GM18870 (cell line): ENCODE measurements at regions not wholly inside any gene's neighbourhood (a gene's known extent, or its start where the extent isn't known, plus 50 kb on each side); places are given as distances from the start of the nearest gene placed in this dataset.

Experiments used
- ATAC-seq: cut with Tn5 transposase; IDR thresholded peaks from one replicate; pipeline ENCODE4 v1.9.1; 2021; ENCODE audit warnings: moderate library complexity; ENCODE audit not compliant: unreplicated experiment

- ATAC-seq = no peak
Observed at GRCh38 chr1:207971331-207972219, 60.6 kb upstream of the CD34 start.

- no peak for ATAC-seq
Observed at GRCh38 chr1:207970329-207971233, 59.7 kb upstream of the CD34 start.

GRCh38 chr1:207969528-207969927 is 58.6 kb upstream of the CD34 start:
- no peak for ATAC-seq

DNA sequence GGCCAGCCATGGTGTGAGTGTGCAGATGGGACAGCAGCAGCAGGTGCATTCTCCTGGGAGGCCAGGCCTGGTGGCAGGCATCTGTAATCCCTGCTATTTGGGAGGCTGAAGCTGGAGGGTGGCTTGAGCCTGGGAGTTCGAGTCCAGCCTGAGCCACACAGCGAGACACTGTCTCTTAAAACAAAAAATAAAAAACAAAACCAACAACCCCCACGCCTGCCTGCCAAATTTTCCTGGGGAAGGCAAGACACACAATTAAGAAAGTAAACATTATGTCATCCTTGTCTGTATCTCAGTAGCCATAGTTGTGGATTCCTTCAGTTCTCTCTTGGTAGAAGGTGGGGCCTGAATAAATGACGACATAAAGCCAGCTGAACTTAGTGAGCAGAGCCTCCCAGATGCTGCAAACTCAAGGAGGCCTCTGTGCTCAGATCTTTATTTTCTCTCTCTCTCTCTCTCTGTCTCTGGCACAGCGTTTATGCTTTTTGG is 57.6 kb upstream of the CD34 start:
- ATAC-seq = no peak

GRCh38 chr1:207967703-207968102 is 56.8 kb upstream of the CD34 start:
- no peak for ATAC-seq

DNA sequence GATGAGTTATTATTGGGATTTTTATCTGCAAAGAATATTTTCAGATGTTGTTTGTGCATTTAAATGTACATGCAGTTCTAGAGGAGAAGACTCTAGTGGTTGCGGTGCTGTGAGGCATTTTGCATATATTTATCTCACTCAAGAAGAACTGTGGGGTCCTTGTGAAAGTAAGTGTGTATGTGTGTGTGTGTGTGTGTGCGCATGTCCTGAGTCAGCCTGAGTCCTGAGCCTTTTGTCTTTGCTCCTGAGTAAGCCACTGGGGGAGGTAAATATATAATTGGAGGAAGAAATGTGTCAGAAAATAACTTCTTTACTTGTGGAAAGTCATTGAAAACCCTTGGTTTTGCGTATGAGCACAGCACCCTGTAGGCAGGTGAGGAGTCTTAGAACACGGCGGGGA is 55.6 kb upstream of the CD34 start:
- ATAC-seq = no peak

DNA sequence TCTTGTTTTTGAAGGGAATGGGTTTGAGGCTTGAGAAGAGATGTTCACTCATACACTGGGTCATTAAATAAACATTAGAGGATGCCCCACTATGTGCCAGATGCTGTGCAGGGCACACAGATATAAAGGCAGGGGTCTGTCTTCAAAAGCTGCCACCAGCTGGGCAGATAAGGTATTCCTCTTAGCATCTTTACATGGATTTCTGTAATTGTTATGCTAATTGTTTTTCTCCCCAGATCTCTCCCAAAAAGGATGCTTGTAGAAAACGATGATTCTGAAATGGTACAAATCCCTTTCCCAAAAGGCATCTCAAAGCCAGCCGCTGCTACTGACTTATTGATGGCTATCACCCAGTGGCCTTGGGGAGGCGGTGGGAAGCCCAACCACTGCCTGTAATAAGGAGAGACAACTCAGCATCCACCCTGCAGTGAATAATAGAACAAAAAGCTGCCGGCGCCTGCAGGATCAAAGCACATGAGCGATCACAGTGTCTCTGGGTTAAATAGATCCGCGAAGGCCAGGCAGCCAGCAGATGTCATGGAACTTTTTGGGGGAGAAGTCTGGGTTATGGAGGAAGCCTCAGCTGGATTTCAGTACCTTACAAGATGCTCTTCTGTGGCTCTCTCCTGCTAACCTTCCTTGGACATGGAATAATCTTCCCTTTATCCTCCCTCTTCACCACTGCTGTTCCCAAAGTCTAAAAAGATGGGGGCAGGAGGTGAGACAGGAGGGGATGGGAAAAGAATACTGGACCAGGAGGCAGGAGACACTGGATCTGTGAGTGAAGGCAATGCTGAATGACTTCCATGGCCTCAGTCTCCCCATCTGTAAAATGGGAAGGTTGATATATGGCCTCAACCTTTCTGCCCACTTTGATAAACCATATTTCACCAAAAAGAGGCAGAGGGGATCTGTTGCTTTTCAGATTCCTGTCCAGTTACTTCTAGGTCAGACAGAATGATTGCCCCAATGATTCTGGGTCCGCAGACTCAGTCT is 54.8 kb upstream of the CD34 start:
- ATAC-seq = no peak

DNA sequence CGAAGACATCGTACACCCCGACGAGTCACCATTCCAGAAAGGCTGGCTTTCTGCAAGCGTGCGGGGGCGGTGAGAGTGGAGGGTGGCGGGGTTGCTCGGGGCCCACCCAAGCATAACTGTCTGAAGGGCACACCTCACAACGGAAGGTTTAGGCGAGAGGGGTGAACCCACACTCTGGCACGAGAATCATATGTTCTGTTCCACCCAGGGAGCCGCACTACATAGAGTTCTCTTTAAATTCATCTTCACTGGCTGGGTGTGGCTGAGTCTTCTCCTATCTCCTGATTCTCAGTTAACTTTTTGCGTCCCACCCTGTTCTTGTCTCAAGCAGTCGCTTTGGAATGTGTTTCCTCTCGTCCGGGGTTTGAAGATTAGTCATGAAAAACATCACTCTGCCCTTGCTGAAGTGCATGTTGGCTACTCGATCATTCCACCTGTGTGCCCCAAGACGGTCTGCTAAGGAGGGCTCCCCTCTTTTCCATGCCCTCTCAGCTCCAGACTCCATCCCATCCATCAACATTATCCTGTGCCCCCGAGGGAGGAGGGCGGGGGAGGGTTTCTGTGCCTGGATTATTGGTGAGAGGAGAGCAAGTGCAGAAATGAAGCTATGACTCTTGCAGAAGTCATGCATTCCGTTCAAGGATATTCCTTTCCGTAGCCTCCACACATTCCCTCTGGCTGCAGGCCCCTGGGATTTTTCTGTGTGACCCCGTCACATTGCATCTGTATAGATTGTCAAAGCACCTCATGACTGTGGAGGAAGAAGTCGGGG is 53.5 kb upstream of the CD34 start:
- ATAC-seq = no peak

GRCh38 chr1:207963427-207964194 is 52.7 kb upstream of the CD34 start:
- ATAC-seq = peak; percentile 63

DNA sequence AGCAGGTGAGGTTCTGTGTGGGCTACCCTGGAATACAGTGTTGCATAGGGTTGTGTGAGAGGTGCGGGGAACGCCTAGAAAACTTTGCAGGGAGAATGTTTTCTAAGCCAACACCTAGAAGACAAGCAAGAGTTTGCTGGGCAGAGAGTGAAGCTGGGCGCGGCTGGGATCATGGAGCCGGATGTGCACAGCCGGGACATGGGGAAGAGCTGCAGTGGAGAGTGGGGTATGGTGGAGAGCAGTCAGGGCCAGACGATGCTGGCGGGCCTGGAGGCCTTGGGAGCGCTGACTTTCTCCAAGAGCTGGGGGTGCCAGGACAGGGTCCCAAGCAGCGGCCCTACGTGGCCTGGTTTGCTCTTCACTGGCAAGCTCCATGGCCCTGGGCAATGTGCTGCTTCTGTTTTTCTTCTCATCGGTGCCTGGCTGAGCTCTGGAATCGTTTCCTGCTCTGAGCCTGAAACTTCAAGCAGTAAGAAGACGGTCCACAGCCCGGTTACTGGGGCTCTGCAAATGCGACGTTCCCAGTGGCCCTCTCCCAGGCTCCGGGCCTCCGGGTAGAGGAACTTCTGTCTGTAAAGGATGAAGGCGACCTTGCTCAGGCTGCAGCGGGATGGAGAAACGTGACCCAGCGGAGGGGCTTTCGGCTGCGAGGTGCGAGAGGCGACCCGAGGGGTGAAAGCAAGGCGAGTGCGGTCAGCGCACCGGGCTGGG is 51.9 kb upstream of the CD34 start:
- peak; percentile 23 for ATAC-seq
